ENCODE measurements at regions not wholly inside any gene's neighbourhood (a gene's known extent, or its start where the extent isn't known, plus 50 kb on each side); places are given as distances from the start of the nearest gene placed in this dataset.

DNA sequence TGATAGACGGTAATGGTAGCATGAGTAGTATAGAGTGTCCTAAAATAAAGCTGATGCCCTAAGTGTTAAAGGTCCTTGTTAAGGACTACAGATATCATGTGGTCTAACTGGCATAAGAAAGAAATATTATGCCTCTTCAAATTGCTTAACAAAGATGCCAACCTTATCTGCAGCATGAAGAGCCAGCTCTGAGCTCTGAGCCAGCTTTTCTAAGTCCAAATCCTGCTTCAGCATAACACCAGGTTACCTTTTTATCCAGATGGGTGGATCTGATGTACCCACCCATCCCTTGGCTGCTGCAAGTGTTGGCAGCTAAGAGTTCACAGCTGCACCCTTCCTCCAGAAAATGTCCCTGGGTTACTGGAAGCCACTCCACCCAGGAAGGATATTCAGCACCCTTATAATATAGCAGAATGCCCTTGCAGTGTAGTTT, 83.8 kb downstream of the TENT5A start:
- Histone ChIP-seq H3K27me3 (replicated peaks in 1 of 2; ENCODE audit: control insufficient read depth in 2 of 2, insufficient read depth in 2 of 2, low read length in 1 of 2) (no peaks in the 10 kb centered on the region), H3K4me2 (ENCODE audit: control insufficient read depth, insufficient read depth) (no peak overlapping the region), H3K9me3 (replicated peaks; ENCODE audit: control insufficient read depth, insufficient read depth, low read length) (no peaks in the 10 kb centered on the region), H3K36me3 (ENCODE audit: control insufficient read depth in 2 of 2, insufficient read depth in 2 of 2, low read length in 1 of 2) (no peaks in the 10 kb centered on the region), H3K79me2 (ENCODE audit: control insufficient read depth, insufficient read depth, low read length) (no peaks in the 10 kb centered on the region), H3K9ac (ENCODE audit: control insufficient read depth, insufficient read depth, low read length) (no peak overlapping the region), H4K20me1 (ENCODE audit: control insufficient read depth, insufficient read depth) (no peaks in the 10 kb centered on the region), H3K4me3 (no peak overlapping the region), H3K27ac (ENCODE audit: control insufficient read depth, insufficient read depth) (no peak overlapping the region), H2AFZ (ENCODE audit: control insufficient read depth, low read depth, low read length) (no peak overlapping the region), H3K4me1 (ENCODE audit: control insufficient read depth, insufficient read depth, low read length) (no peaks in the 10 kb centered on the region)
- TF ChIP-seq SREBF2 (IDR thresholded peaks at IDR 0.05; ENCODE audit: low read length) = no peak
- no peak for TF ChIP-seq RBBP5 (conservative IDR thresholded peaks at IDR 0.05)
- TF ChIP-seq, protein P1, sequence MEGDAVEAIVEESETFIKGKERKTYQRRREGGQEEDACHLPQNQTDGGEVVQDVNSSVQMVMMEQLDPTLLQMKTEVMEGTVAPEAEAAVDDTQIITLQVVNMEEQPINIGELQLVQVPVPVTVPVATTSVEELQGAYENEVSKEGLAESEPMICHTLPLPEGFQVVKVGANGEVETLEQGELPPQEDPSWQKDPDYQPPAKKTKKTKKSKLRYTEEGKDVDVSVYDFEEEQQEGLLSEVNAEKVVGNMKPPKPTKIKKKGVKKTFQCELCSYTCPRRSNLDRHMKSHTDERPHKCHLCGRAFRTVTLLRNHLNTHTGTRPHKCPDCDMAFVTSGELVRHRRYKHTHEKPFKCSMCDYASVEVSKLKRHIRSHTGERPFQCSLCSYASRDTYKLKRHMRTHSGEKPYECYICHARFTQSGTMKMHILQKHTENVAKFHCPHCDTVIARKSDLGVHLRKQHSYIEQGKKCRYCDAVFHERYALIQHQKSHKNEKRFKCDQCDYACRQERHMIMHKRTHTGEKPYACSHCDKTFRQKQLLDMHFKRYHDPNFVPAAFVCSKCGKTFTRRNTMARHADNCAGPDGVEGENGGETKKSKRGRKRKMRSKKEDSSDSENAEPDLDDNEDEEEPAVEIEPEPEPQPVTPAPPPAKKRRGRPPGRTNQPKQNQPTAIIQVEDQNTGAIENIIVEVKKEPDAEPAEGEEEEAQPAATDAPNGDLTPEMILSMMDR (IDR thresholded peaks at IDR 0.05 in 2 of 3, conservative IDR thresholded peaks at IDR 0.05 in 1 of 3; ENCODE audit: control insufficient read depth in 2 of 3, extremely low read depth in 1 of 3, insufficient read depth in 1 of 3, low read depth in 3 of 3, low read length in 3 of 3) = no peak
- TF ChIP-seq RAD51 (IDR thresholded peaks at IDR 0.05) = no peak
- no peak for TF ChIP-seq EP300 (IDR thresholded peaks at IDR 0.05; ENCODE audit: borderline replicate concordance in 1 of 2, control insufficient read depth in 1 of 2, low read depth in 2 of 2, low read length in 2 of 2)
- TF ChIP-seq HCFC1 (IDR thresholded peaks at IDR 0.05; ENCODE audit: low read length) = no peak
- TF ChIP-seq, protein P2, sequence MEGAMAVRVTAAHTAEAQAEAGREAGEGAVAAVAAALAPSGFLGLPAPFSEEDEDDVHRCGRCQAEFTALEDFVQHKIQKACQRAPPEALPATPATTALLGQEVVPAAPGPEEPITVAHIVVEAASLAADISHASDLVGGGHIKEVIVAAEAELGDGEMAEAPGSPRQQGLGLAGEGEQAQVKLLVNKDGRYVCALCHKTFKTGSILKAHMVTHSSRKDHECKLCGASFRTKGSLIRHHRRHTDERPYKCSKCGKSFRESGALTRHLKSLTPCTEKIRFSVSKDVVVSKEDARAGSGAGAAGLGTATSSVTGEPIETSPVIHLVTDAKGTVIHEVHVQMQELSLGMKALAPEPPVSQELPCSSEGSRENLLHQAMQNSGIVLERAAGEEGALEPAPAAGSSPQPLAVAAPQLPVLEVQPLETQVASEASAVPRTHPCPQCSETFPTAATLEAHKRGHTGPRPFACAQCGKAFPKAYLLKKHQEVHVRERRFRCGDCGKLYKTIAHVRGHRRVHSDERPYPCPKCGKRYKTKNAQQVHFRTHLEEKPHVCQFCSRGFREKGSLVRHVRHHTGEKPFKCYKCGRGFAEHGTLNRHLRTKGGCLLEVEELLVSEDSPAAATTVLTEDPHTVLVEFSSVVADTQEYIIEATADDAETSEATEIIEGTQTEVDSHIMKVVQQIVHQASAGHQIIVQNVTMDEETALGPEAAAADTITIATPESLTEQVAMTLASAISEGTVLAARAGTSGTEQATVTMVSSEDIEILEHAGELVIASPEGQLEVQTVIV (IDR thresholded peaks at IDR 0.05; ENCODE audit: borderline replicate concordance, partially characterized antibody) = no peak
- no peak for FAIRE-seq
- intact Hi-C loops (cut with micrococcal nuclease; ENCODE audit: unreplicated experiment) = no loop called here
- DNase-seq (ENCODE audit: low read depth, low spot score) = no peak
- BruUV-seq (replicated peaks) = no TSS peak
- 0% methylated on average over 1 of the region's 1 CpG for WGBS (ENCODE audit: insufficient coverage, insufficient replicate concordance, low lambda C conversion rate, missing lambda C conversion rate)
- in situ Hi-C loops (cut with MboI) = no loop called here
- ATAC-seq = no peak
- ChIA-PET RAD21 (ENCODE audit: unreplicated experiment) (no interaction called here), CTCF (interaction anchor here (0.7 kb wide), 2 partner anchors 13 to 19 kb away, joined by 3 read pairs; no protein-coding TSS in a partner anchor), SMC1A (ENCODE audit: uncharacterized antibody, unreplicated experiment) (no interaction called here), POLR2A (no interaction called here)
